Activated T-cell treated with anti-CD3 and anti-CD28 coated beads, Interleukin-2, amount 50 U/mL, for 4 hours (primary cell): ENCODE measurements at regions not wholly inside any gene's neighbourhood (a gene's known extent, or its start where the extent isn't known, plus 50 kb on each side); places are given as distances from the start of the nearest gene placed in this dataset.

Experiments used
- ATAC-seq, 2 donors: fragments of 200-7000 bp; cut with Tn5 transposase; one replicate each; pipeline ENCODE4 v1.10.0; 2021
- DNase-seq: peaks from one replicate; pipeline ENCODE4 v3.0.0-alpha.2; 2020
- H3K27me3 Mint-ChIP-seq: one replicate; pipeline ENCODE4 v1.8.0; 2021; ENCODE audit warnings: low read depth, mixed read lengths
- H3K36me3 Mint-ChIP-seq: one replicate; pipeline ENCODE4 v1.8.0; 2022; ENCODE audit warnings: mixed read lengths; ENCODE audit not compliant: insufficient read depth
- H3K4me1 Mint-ChIP-seq: one replicate; pipeline ENCODE4 v1.8.0; 2021; ENCODE audit warnings: low read depth, mixed read lengths
- H3K4me3 Mint-ChIP-seq: one replicate; pipeline ENCODE4 v1.8.0; 2021; ENCODE audit warnings: mild to moderate bottlenecking, moderate library complexity, mixed read lengths
- H3K9me3 Mint-ChIP-seq: one replicate; pipeline ENCODE4 v1.8.0; 2021; ENCODE audit warnings: mixed read lengths

- Mint-ChIP-seq H3K9me3 (peaks cover 6% of the 10 kb centered on the region), H3K27me3 (no peaks in the 10 kb centered on the region), H3K36me3 (no peaks in the 10 kb centered on the region), H3K4me3 (no peak overlapping the region), H3K4me1 (no peaks in the 10 kb centered on the region)
- ATAC-seq (no peak), DNase-seq (no peak)
Measured at GRCh38 chr1:79847700-79848099, 841.2 kb upstream of the ADGRL4 start.

- Mint-ChIP-seq H3K4me3 (no peak overlapping the region), H3K4me1 (no peaks in the 10 kb centered on the region), H3K9me3 (peaks cover 6% of the 10 kb centered on the region), H3K36me3 (no peaks in the 10 kb centered on the region), H3K27me3 (no peaks in the 10 kb centered on the region)
- DNase-seq, result no peak
- no peak for ATAC-seq
Measured at GRCh38 chr1:79845936-79846335, 839.4 kb upstream of the ADGRL4 start.

- Mint-ChIP-seq H3K27me3 (no peaks in the 10 kb centered on the region), H3K36me3 (no peaks in the 10 kb centered on the region), H3K4me3 (no peak overlapping the region), H3K4me1 (no peaks in the 10 kb centered on the region), H3K9me3 (peaks cover 6% of the 10 kb centered on the region)
- no peak for DNase-seq
- ATAC-seq, result no peak
Measured at GRCh38 chr1:79842811-79843210, 836.3 kb upstream of the ADGRL4 start.

GRCh38 chr1:79839882-79840281 lies 833.4 kb upstream of the ADGRL4 start:
- H3K27me3 Mint-ChIP-seq, result no peaks in the 10 kb centered on the region
- peaks cover 6% of the 10 kb centered on the region for H3K9me3 Mint-ChIP-seq
- ATAC-seq (no peak), DNase-seq (no peak)
- H3K4me1 Mint-ChIP-seq, result no peaks in the 10 kb centered on the region
- H3K4me3 Mint-ChIP-seq, result no peak overlapping the region
- H3K36me3 Mint-ChIP-seq, result no peaks in the 10 kb centered on the region

GRCh38 chr1:79827446-79827845 lies 820.9 kb upstream of the ADGRL4 start:
- Mint-ChIP-seq H3K36me3 (no peaks in the 10 kb centered on the region), H3K4me1 (no peaks in the 10 kb centered on the region), H3K27me3 (no peaks in the 10 kb centered on the region), H3K4me3 (no peak overlapping the region), H3K9me3 (peaks cover 19% of the 10 kb centered on the region)
- ATAC-seq (no peak), DNase-seq (no peak)

- DNase-seq (no peak), ATAC-seq (no peak)
- no peak overlapping the region for H3K4me3 Mint-ChIP-seq
- H3K27me3 Mint-ChIP-seq, result no peaks in the 10 kb centered on the region
- no peaks in the 10 kb centered on the region for H3K36me3 Mint-ChIP-seq
- no peaks in the 10 kb centered on the region for H3K4me1 Mint-ChIP-seq
- H3K9me3 Mint-ChIP-seq, result peaks cover 20% of the 10 kb centered on the region
Measured at GRCh38 chr1:79825551-79825950, 819.0 kb upstream of the ADGRL4 start.

GRCh38 chr1:79822053-79822452 lies 815.5 kb upstream of the ADGRL4 start:
- H3K4me1 Mint-ChIP-seq, result no peaks in the 10 kb centered on the region
- ATAC-seq, result no peak
- peaks cover 20% of the 10 kb centered on the region for H3K9me3 Mint-ChIP-seq
- no peaks in the 10 kb centered on the region for H3K27me3 Mint-ChIP-seq
- no peak overlapping the region for H3K4me3 Mint-ChIP-seq
- DNase-seq, result no peak
- no peaks in the 10 kb centered on the region for H3K36me3 Mint-ChIP-seq

- no peak for DNase-seq
- Mint-ChIP-seq H3K9me3 (peaks cover 20% of the 10 kb centered on the region), H3K4me1 (no peaks in the 10 kb centered on the region), H3K27me3 (no peaks in the 10 kb centered on the region), H3K4me3 (no peak overlapping the region), H3K36me3 (no peaks in the 10 kb centered on the region)
- no peak for ATAC-seq
Measured at GRCh38 chr1:79819140-79819539, 812.6 kb upstream of the ADGRL4 start.

- peaks cover 14% of the 10 kb centered on the region for H3K9me3 Mint-ChIP-seq
- H3K4me3 Mint-ChIP-seq, result no peak overlapping the region
- H3K4me1 Mint-ChIP-seq, result no peaks in the 10 kb centered on the region
- ATAC-seq, result no peak
- no peak for DNase-seq
- no peaks in the 10 kb centered on the region for H3K27me3 Mint-ChIP-seq
- no peaks in the 10 kb centered on the region for H3K36me3 Mint-ChIP-seq
Measured at GRCh38 chr1:79817031-79817560, 810.6 kb upstream of the ADGRL4 start.

- Mint-ChIP-seq H3K9me3 (peaks cover 8% of the 10 kb centered on the region), H3K4me1 (no peaks in the 10 kb centered on the region), H3K4me3 (no peak overlapping the region), H3K27me3 (no peaks in the 10 kb centered on the region), H3K36me3 (no peaks in the 10 kb centered on the region)
- no peak for ATAC-seq
- no peak for DNase-seq
Measured at GRCh38 chr1:79815115-79815514, 808.6 kb upstream of the ADGRL4 start.

- ATAC-seq (no peak), DNase-seq (no peak)
- H3K4me1 Mint-ChIP-seq, result no peaks in the 10 kb centered on the region
- no peaks in the 10 kb centered on the region for H3K27me3 Mint-ChIP-seq
- H3K9me3 Mint-ChIP-seq, result peaks cover 14% of the 10 kb centered on the region
- no peak overlapping the region for H3K4me3 Mint-ChIP-seq
- no peaks in the 10 kb centered on the region for H3K36me3 Mint-ChIP-seq
Measured at GRCh38 chr1:79811173-79811572, 804.6 kb upstream of the ADGRL4 start.

- Mint-ChIP-seq H3K4me3 (no peak overlapping the region), H3K9me3 (peaks cover 14% of the 10 kb centered on the region), H3K4me1 (no peaks in the 10 kb centered on the region), H3K27me3 (no peaks in the 10 kb centered on the region), H3K36me3 (no peaks in the 10 kb centered on the region)
- DNase-seq (no peak), ATAC-seq (no peak)
Measured at GRCh38 chr1:79808816-79809475, 802.4 kb upstream of the ADGRL4 start.

GRCh38 chr1:79807816-79808215 lies 801.3 kb upstream of the ADGRL4 start:
- DNase-seq (no peak), ATAC-seq (no peak)
- Mint-ChIP-seq H3K4me1 (no peaks in the 10 kb centered on the region), H3K9me3 (peaks cover 14% of the 10 kb centered on the region), H3K36me3 (no peaks in the 10 kb centered on the region), H3K27me3 (no peaks in the 10 kb centered on the region), H3K4me3 (no peak overlapping the region)

GRCh38 chr1:79797487-79797886 lies 791.0 kb upstream of the ADGRL4 start:
- H3K4me1 Mint-ChIP-seq, result no peaks in the 10 kb centered on the region
- H3K9me3 Mint-ChIP-seq, result peaks cover 16% of the 10 kb centered on the region
- H3K36me3 Mint-ChIP-seq, result no peaks in the 10 kb centered on the region
- DNase-seq (no peak), ATAC-seq (no peak)
- H3K4me3 Mint-ChIP-seq, result no peak overlapping the region
- no peaks in the 10 kb centered on the region for H3K27me3 Mint-ChIP-seq

GRCh38 chr1:79796434-79796833 lies 789.9 kb upstream of the ADGRL4 start:
- no peak for ATAC-seq
- H3K4me1 Mint-ChIP-seq, result no peaks in the 10 kb centered on the region
- no peaks in the 10 kb centered on the region for H3K36me3 Mint-ChIP-seq
- peaks cover 12% of the 10 kb centered on the region for H3K9me3 Mint-ChIP-seq
- H3K27me3 Mint-ChIP-seq, result no peaks in the 10 kb centered on the region
- DNase-seq, result no peak
- no peak overlapping the region for H3K4me3 Mint-ChIP-seq
